Progenitor cell of endocrine pancreas (in vitro differentiated cells): ENCODE measurements at regions not wholly inside any gene's neighbourhood (a gene's known extent, or its start where the extent isn't known, plus 50 kb on each side); places are given as distances from the start of the nearest gene placed in this dataset.

Source experiments
- DNase-seq: peaks from one replicate; pipeline ENCODE4 v3.0.0; 2021; ENCODE audit warnings: low spot score; ENCODE audit not compliant: unreplicated experiment
- H3K27ac Mint-ChIP-seq: 2 replicates; pipeline ENCODE4 v1.8.0; 2021; ENCODE audit warnings: mild to moderate bottlenecking, moderate library complexity, mixed read lengths
- H3K27me3 Mint-ChIP-seq: 2 replicates; pipeline ENCODE4 v1.8.0; 2021; ENCODE audit warnings: mixed read lengths
- H3K36me3 Mint-ChIP-seq: 2 replicates; pipeline ENCODE4 v1.8.0; 2022; ENCODE audit warnings: mixed read lengths; ENCODE audit not compliant: insufficient read depth
- H3K4me1 Mint-ChIP-seq: 2 replicates; pipeline ENCODE4 v1.8.0; 2021; ENCODE audit warnings: low read depth, mixed read lengths
- H3K4me3 Mint-ChIP-seq: 2 replicates; pipeline ENCODE4 v1.8.0; 2021; ENCODE audit warnings: low read depth, mild to moderate bottlenecking, moderate library complexity, mixed read lengths
- H3K9me3 Mint-ChIP-seq: 2 replicates; pipeline ENCODE4 v1.8.0; 2021; ENCODE audit warnings: low read depth, mixed read lengths
- TF ChIP-seq, protein P1 (sequence below): fragments of 200-600 bp; sonication (generic); IDR thresholded peaks from one replicate; pipeline ENCODE4 v1.5.0; 2021; ENCODE audit warnings: antibody characterized with exemption, mild to moderate bottlenecking; ENCODE audit not compliant: unreplicated experiment

DNA sequence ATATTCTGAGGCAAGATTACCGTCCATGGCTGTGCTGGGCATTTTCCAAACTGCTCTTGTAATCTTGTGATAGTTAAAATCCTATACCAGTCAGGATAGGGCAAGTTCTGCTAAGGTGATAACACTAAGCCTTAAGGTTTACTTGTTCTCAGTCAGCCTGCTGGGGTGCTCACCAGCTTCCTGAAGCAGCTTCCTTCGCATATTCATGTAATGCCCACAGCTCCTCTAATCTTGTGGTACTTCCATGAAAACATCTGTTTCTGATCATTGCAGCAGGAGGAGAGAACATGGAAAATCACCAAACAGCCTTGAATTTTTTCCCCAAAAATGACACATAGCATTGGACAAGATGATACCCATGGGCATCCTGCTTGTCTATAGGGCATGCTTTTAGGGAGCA lies 473.2 kb downstream of the MED10 start:
- no peaks in the 10 kb centered on the region for H3K9me3 Mint-ChIP-seq
- no peak for DNase-seq
- H3K4me3 Mint-ChIP-seq, result no peak overlapping the region
- no peaks in the 10 kb centered on the region for H3K4me1 Mint-ChIP-seq
- TF ChIP-seq, protein P1, sequence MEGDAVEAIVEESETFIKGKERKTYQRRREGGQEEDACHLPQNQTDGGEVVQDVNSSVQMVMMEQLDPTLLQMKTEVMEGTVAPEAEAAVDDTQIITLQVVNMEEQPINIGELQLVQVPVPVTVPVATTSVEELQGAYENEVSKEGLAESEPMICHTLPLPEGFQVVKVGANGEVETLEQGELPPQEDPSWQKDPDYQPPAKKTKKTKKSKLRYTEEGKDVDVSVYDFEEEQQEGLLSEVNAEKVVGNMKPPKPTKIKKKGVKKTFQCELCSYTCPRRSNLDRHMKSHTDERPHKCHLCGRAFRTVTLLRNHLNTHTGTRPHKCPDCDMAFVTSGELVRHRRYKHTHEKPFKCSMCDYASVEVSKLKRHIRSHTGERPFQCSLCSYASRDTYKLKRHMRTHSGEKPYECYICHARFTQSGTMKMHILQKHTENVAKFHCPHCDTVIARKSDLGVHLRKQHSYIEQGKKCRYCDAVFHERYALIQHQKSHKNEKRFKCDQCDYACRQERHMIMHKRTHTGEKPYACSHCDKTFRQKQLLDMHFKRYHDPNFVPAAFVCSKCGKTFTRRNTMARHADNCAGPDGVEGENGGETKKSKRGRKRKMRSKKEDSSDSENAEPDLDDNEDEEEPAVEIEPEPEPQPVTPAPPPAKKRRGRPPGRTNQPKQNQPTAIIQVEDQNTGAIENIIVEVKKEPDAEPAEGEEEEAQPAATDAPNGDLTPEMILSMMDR, result no peak
- no peak overlapping the region for H3K27ac Mint-ChIP-seq
- no peaks in the 10 kb centered on the region for H3K36me3 Mint-ChIP-seq
- H3K27me3 Mint-ChIP-seq, result peaks cover 29% of the 10 kb centered on the region

DNA sequence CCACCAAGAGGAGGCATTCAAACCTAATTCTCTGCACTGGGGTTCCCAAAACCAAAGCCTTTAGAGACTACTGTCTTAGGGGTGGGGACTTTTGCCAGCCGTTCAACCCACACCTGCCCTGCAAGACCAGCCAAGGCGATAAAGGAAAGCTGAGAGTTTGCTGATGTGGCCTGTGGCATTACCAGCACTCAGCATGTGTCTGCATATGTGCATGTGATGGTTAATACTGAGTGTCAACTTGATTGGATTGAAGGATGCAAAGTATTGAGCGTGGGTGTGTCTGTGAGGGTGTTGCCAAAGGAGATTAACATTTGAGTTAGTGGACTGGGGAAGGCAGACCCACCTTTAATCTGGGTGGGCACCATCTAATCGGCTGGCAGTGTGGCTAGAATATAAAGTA lies 474.2 kb downstream of the MED10 start:
- TF ChIP-seq, protein P1, result no peak
- Mint-ChIP-seq H3K27me3 (peaks cover 26% of the 10 kb centered on the region), H3K36me3 (no peaks in the 10 kb centered on the region), H3K9me3 (no peaks in the 10 kb centered on the region), H3K27ac (no peak overlapping the region), H3K4me3 (no peak overlapping the region), H3K4me1 (no peaks in the 10 kb centered on the region)
- no peak for DNase-seq

DNA sequence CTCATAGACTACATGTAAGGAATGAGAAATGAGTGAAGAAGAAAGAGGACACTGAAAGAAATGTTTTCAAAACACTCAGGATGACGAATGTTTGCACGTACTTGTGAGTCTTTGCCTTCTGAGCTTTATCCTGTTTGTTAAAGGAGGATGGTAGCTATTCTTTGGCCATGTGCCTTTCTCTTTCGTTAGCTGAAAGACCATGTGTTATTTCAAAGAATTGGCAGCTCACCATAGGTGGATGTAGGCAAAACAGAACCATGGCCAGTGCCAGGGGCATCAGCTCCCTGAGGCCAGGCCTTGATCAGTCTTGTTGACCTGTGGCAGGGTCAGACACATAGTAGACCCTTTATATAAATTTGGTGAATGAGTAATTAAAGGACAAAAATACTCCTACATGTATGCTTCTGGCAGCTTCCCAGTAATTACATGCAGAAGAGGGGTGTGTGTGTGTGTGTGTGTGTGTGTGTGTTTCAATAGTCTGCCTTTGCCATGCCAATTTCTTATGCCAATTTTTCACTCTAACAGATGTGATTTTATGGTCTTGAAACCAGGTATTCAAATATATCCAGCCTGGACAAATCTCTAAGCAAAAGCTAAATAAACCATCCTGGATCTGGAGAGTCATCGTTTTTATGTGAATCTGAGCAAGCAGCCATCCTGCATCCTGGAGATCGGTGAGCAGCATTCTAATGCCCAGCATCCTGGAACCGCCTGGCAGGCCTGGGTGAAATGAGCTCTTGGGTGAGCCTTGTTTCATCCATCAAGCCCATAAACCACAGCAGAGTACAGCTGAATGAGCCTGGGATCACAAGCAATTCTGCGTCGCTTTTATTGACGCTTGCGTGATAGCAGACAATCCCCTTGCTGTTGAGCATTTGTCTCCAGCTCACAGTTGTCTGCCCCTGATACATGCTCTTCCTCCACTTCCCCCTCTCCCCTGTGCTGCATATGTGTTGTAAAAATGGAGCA lies 475.4 kb downstream of the MED10 start:
- no peak for DNase-seq
- no peak overlapping the region for H3K27ac Mint-ChIP-seq
- peaks cover 26% of the 10 kb centered on the region for H3K27me3 Mint-ChIP-seq
- no peaks in the 10 kb centered on the region for H3K9me3 Mint-ChIP-seq
- TF ChIP-seq, protein P1, result no peak
- no peaks in the 10 kb centered on the region for H3K36me3 Mint-ChIP-seq
- no peak overlapping the region for H3K4me3 Mint-ChIP-seq
- H3K4me1 Mint-ChIP-seq, result no peaks in the 10 kb centered on the region

DNA sequence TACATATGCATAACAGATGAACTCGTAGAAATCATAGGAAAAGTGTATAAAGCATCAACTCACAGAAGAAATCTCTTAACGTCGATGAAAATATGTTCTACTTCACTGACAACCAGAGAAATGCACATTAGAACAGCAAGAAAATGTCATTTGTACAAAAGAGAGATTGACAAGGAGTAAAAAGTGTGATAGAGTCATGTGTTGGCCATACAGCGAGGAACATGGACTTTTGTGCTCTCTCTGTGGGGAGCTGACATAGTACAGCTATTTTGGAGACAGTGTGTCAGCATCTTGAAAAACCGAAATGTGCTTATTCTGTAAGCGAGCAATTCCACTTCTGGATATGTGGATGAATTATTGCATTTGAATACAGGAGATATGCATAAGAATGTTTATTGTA lies 477.9 kb downstream of the ICE1 start:
- Mint-ChIP-seq H3K27me3 (peaks cover 15% of the 10 kb centered on the region), H3K36me3 (no peaks in the 10 kb centered on the region), H3K4me1 (no peaks in the 10 kb centered on the region), H3K27ac (no peak overlapping the region), H3K9me3 (no peaks in the 10 kb centered on the region), H3K4me3 (no peak overlapping the region)
- TF ChIP-seq, protein P1, result no peak
- DNase-seq, result no peak

DNA sequence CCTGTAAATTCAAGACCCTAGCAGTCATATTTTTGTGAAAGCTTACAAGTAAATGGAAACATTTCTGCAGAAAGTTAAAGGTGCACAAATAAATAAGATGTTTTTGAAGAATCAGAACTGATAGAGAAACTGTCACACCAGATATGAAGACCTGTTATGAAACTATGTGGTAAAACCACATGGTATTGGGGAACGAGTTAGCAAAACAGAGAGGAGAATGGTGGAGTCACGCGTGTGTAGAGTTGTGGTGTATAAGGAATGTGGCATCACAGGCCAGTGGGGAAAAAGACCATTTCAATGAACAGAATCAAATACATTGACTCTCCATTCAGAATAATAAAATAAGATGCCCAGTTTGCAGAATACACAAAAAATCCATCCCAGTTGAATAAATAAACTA lies 477.2 kb downstream of the ICE1 start:
- Mint-ChIP-seq H3K9me3 (no peaks in the 10 kb centered on the region), H3K27ac (no peak overlapping the region), H3K27me3 (peaks cover 13% of the 10 kb centered on the region), H3K4me3 (no peak overlapping the region), H3K36me3 (no peaks in the 10 kb centered on the region), H3K4me1 (no peaks in the 10 kb centered on the region)
- no peak for DNase-seq
- TF ChIP-seq, protein P1, result no peak
